ENCODE measurements at regions not wholly inside any gene's neighbourhood (a gene's known extent, or its start where the extent isn't known, plus 50 kb on each side); places are given as distances from the start of the nearest gene placed in this dataset.

DNA sequence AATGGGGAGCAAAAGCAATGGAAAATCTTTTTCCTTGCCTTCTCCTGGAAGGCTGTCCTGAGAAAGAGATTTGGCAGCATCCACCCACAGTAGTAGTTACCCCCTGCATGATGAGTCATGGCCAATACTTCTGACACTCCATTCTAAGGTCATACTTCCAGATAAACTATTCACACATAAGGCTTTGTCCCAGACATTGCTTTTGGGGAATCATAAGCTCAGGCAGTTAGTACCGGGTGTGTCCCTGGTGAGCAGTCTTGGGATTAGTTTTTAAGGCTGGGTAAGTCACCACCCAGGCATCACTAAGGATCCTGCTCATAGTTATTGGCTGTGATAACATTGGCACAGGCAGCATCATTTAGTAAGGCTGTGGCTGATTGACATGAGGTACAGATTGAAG is 160.6 kb upstream of the GGTLC1 start:
- TF ChIP-seq, protein P1, sequence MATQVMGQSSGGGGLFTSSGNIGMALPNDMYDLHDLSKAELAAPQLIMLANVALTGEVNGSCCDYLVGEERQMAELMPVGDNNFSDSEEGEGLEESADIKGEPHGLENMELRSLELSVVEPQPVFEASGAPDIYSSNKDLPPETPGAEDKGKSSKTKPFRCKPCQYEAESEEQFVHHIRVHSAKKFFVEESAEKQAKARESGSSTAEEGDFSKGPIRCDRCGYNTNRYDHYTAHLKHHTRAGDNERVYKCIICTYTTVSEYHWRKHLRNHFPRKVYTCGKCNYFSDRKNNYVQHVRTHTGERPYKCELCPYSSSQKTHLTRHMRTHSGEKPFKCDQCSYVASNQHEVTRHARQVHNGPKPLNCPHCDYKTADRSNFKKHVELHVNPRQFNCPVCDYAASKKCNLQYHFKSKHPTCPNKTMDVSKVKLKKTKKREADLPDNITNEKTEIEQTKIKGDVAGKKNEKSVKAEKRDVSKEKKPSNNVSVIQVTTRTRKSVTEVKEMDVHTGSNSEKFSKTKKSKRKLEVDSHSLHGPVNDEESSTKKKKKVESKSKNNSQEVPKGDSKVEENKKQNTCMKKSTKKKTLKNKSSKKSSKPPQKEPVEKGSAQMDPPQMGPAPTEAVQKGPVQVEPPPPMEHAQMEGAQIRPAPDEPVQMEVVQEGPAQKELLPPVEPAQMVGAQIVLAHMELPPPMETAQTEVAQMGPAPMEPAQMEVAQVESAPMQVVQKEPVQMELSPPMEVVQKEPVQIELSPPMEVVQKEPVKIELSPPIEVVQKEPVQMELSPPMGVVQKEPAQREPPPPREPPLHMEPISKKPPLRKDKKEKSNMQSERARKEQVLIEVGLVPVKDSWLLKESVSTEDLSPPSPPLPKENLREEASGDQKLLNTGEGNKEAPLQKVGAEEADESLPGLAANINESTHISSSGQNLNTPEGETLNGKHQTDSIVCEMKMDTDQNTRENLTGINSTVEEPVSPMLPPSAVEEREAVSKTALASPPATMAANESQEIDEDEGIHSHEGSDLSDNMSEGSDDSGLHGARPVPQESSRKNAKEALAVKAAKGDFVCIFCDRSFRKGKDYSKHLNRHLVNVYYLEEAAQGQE (IDR thresholded peaks at IDR 0.05; ENCODE audit: insufficient read depth in 1 of 2, low read depth in 2 of 2, low read length in 1 of 2), result no peak
- TF ChIP-seq SIN3A (IDR thresholded peaks at IDR 0.05; ENCODE audit: borderline replicate concordance, insufficient read depth, low read depth, low read length), result no peak
- TF ChIP-seq, protein P2, sequence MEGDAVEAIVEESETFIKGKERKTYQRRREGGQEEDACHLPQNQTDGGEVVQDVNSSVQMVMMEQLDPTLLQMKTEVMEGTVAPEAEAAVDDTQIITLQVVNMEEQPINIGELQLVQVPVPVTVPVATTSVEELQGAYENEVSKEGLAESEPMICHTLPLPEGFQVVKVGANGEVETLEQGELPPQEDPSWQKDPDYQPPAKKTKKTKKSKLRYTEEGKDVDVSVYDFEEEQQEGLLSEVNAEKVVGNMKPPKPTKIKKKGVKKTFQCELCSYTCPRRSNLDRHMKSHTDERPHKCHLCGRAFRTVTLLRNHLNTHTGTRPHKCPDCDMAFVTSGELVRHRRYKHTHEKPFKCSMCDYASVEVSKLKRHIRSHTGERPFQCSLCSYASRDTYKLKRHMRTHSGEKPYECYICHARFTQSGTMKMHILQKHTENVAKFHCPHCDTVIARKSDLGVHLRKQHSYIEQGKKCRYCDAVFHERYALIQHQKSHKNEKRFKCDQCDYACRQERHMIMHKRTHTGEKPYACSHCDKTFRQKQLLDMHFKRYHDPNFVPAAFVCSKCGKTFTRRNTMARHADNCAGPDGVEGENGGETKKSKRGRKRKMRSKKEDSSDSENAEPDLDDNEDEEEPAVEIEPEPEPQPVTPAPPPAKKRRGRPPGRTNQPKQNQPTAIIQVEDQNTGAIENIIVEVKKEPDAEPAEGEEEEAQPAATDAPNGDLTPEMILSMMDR (IDR thresholded peaks at IDR 0.05), result no peak
- TF ChIP-seq POLR2AphosphoS5 (IDR thresholded peaks at IDR 0.05; ENCODE audit: low read depth, low read length), result no peak
- TF ChIP-seq TCF7L2 (IDR thresholded peaks at IDR 0.05; ENCODE audit: low read depth, low read length), result no peak
- in situ Hi-C loops (cut with HindIII; ENCODE audit: low pct_unique_long_range_greater_than_20kb, low sequenced_read_pairs) (no loop called here), intact Hi-C loops (cut with micrococcal nuclease; ENCODE audit: unreplicated experiment) (loop anchor here (5.0 kb wide), 1 partner anchor 48 kb away; no protein-coding TSS in a partner anchor)
- ATAC-seq (no peak), DNase-seq (ENCODE audit: low read depth, low spot score) (no peak)
- POLR2A ChIA-PET, result no interaction called here
- H3K4me3 ChIP-seq (ENCODE audit: low read depth in 2 of 2, low read length in 2 of 2), result no peak overlapping the region
- H3K9me3 ChIP-seq (ENCODE audit: control insufficient read depth, insufficient read depth, low read depth, low read length), result no peaks in the 10 kb centered on the region
- BruUV-seq (replicated peaks), result no TSS peak
- no peaks in the 10 kb centered on the region for H3K27me3 ChIP-seq (ENCODE audit: control insufficient read depth, insufficient read depth, low read length)
- no peak overlapping the region for H3K27ac ChIP-seq (ENCODE audit: low read length)
- CTCF ChIA-PET, result interaction anchor here (0.6 kb wide), 1 partner anchor 33 kb away, joined by 7 read pairs; no protein-coding TSS in a partner anchor
- H3K36me3 ChIP-seq (ENCODE audit: control insufficient read depth, insufficient read depth, low read length), result no peaks in the 10 kb centered on the region
- H3K4me1 ChIP-seq (ENCODE audit: control insufficient read depth, insufficient read depth, low read length), result no peaks in the 10 kb centered on the region

DNA sequence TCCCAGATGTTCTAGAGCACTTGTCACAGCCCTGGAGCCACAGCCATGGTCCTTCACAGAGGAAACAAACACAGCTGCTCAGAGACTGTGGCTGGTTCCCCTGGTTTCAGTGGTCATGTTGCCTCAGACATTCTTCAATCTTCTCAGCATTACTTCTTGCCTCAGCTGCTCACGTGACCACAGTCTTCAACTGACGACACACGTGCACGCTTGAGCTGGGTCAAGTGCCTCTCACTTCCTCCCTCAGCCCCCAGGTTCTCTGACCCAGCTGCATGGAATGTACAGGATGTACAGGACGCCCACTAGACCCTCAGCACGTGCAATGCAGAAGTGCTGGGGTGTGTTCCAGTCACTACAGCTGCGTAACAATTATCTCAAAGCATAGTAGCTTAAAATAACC is 159.8 kb upstream of the GGTLC1 start:
- no peaks in the 10 kb centered on the region for H3K9me3 ChIP-seq (ENCODE audit: control insufficient read depth, insufficient read depth, low read depth, low read length)
- H3K4me3 ChIP-seq (ENCODE audit: low read depth in 2 of 2, low read length in 2 of 2), result no peak overlapping the region
- CTCF ChIA-PET, result interaction anchor here (0.6 kb wide), 1 partner anchor 33 kb away, joined by 7 read pairs; no protein-coding TSS in a partner anchor
- in situ Hi-C loops (cut with HindIII; ENCODE audit: low pct_unique_long_range_greater_than_20kb, low sequenced_read_pairs) (no loop called here), intact Hi-C loops (cut with micrococcal nuclease; ENCODE audit: unreplicated experiment) (loop anchor here (5.0 kb wide), 1 partner anchor 49 kb away; no protein-coding TSS in a partner anchor)
- H3K36me3 ChIP-seq (ENCODE audit: control insufficient read depth, insufficient read depth, low read length), result no peaks in the 10 kb centered on the region
- POLR2A ChIA-PET, result no interaction called here
- BruUV-seq (replicated peaks), result no TSS peak
- no peak overlapping the region for H3K27ac ChIP-seq (ENCODE audit: low read length)
- no peaks in the 10 kb centered on the region for H3K27me3 ChIP-seq (ENCODE audit: control insufficient read depth, insufficient read depth, low read length)
- no peaks in the 10 kb centered on the region for H3K4me1 ChIP-seq (ENCODE audit: control insufficient read depth, insufficient read depth, low read length)
- DNase-seq (ENCODE audit: low read depth, low spot score) (no peak), ATAC-seq (no peak)
- no peak for TF ChIP-seq POLR2AphosphoS5 (IDR thresholded peaks at IDR 0.05; ENCODE audit: low read depth, low read length)
- TF ChIP-seq, protein P1 (IDR thresholded peaks at IDR 0.05; ENCODE audit: insufficient read depth in 1 of 2, low read depth in 2 of 2, low read length in 1 of 2), result no peak
- TF ChIP-seq SIN3A (IDR thresholded peaks at IDR 0.05; ENCODE audit: borderline replicate concordance, insufficient read depth, low read depth, low read length), result no peak
- TF ChIP-seq, protein P2 (IDR thresholded peaks at IDR 0.05), result no peak
- no peak for TF ChIP-seq TCF7L2 (IDR thresholded peaks at IDR 0.05; ENCODE audit: low read depth, low read length)
